OCI-LY7 (cell line): ENCODE measurements at regions not wholly inside any gene's neighbourhood (a gene's known extent, or its start where the extent isn't known, plus 50 kb on each side); places are given as distances from the start of the nearest gene placed in this dataset.

Experiments
- CTCF ChIP-seq: fragments of 200-600 bp; sonication (generic); conservative IDR thresholded peaks from 2 replicates; pipeline ENCODE4 v1.5.1; 2014; ENCODE audit warnings: mild to moderate bottlenecking, antibody characterized with exemption, low read length, moderate library complexity, mixed read lengths
- EZH2phosphoT487 ChIP-seq: fragments of 200-600 bp; sonication (generic); IDR thresholded peaks from 2 replicates; pipeline ENCODE4 v1.6.1; 2018; ENCODE audit warnings: low read depth, borderline replicate concordance, mild to moderate bottlenecking, mixed run types, antibody characterized with exemption, low read length, moderate library complexity, mixed read lengths

GRCh38 chr2:128641421-128642080 is 322.9 kb upstream of the HS6ST1 start:
- TF ChIP-seq CTCF (no peak), EZH2phosphoT487 (no peak)
